ENCODE measurements at regions not wholly inside any gene's neighbourhood (a gene's known extent, or its start where the extent isn't known, plus 50 kb on each side); places are given as distances from the start of the nearest gene placed in this dataset.

- DNase-seq, result no peak
Observed at GRCh38 chr10:113219446-113219845, 269.4 kb downstream of the TCF7L2 start.

GRCh38 chr10:113221756-113222168 lies 271.7 kb downstream of the TCF7L2 start:
- DNase-seq, result no peak

GRCh38 chr10:113222207-113222606 lies 272.2 kb downstream of the TCF7L2 start:
- no peak for DNase-seq

GRCh38 chr10:113225364-113225763 lies 275.3 kb downstream of the TCF7L2 start:
- DNase-seq, result no peak

- DNase-seq, result no peak
Observed at GRCh38 chr10:113225903-113226302, 275.9 kb downstream of the TCF7L2 start.

GRCh38 chr10:113226399-113226798 lies 276.4 kb downstream of the TCF7L2 start:
- DNase-seq, result no peak

- DNase-seq, result no peak
Observed at GRCh38 chr10:113226831-113227445, 276.9 kb downstream of the TCF7L2 start.

GRCh38 chr10:113228530-113228929 lies 278.5 kb downstream of the TCF7L2 start:
- DNase-seq, result no peak

- no peak for DNase-seq
Observed at GRCh38 chr10:113230011-113230610, 280.1 kb downstream of the TCF7L2 start.

GRCh38 chr10:113232928-113233511 lies 283.0 kb downstream of the TCF7L2 start:
- no peak for DNase-seq

GRCh38 chr10:113234481-113234880 lies 284.4 kb downstream of the TCF7L2 start:
- no peak for DNase-seq

GRCh38 chr10:113235508-113235907 lies 285.5 kb downstream of the TCF7L2 start:
- no peak for DNase-seq

- DNase-seq, result no peak
Observed at GRCh38 chr10:113236998-113237397, 287.0 kb downstream of the TCF7L2 start.

- DNase-seq, result no peak
Observed at GRCh38 chr10:113239566-113240350, 289.7 kb downstream of the TCF7L2 start.

GRCh38 chr10:113240736-113241135 lies 290.7 kb downstream of the TCF7L2 start:
- DNase-seq, result no peak

GRCh38 chr10:113241599-113242360 lies 291.7 kb downstream of the TCF7L2 start:
- DNase-seq, result no peak

- no peak for DNase-seq
Observed at GRCh38 chr10:113243311-113243710, 293.3 kb downstream of the TCF7L2 start.

- DNase-seq, result no peak
Observed at GRCh38 chr10:113244750-113245149, 294.7 kb downstream of the TCF7L2 start.

GRCh38 chr10:113245286-113245685 lies 295.2 kb downstream of the TCF7L2 start:
- no peak for DNase-seq

- no peak for DNase-seq
Observed at GRCh38 chr10:113247050-113247449, 297.0 kb downstream of the TCF7L2 start.

GRCh38 chr10:113252650-113253618 lies 299.9 kb upstream of the HABP2 start:
- no peak for DNase-seq

Data from NCI-H1930 (cell line).